ENCODE measurements at regions not wholly inside any gene's neighbourhood (a gene's known extent, or its start where the extent isn't known, plus 50 kb on each side); places are given as distances from the start of the nearest gene placed in this dataset.

- TF ChIP-seq CTCF (IDR thresholded peaks at IDR 0.05 in 4 of 5, conservative IDR thresholded peaks at IDR 0.05 in 1 of 5): no peak
- no peak for TF ChIP-seq POLR2A (IDR thresholded peaks at IDR 0.05)
These were observed 440.2 kb downstream of the CNTN6 start for GRCh38 chr3:1532935-1533606.

Data from gastrocnemius medialis (tissue), 4 donors.